ENCODE measurements at regions not wholly inside any gene's neighbourhood (a gene's known extent, or its start where the extent isn't known, plus 50 kb on each side); places are given as distances from the start of the nearest gene placed in this dataset.

- TF ChIP-seq YY1 (IDR thresholded peaks at IDR 0.05; ENCODE audit: insufficient read depth, insufficient read length), result no peak
- TF ChIP-seq SUZ12 (IDR thresholded peaks at IDR 0.05; ENCODE audit: extremely low read depth, insufficient read depth, insufficient read length), result no peak
- no peak for TF ChIP-seq ZNF274 (IDR thresholded peaks at IDR 0.05; ENCODE audit: low read depth, low read length)
Observed at GRCh38 chr13:65093357-65093756, 2136.8 kb downstream of the PCDH9 start.
